Activated CD8-positive, alpha-beta memory T cell treated with anti-CD3 and anti-CD28 coated beads, Interleukin-2, amount 50 U/mL, for 4 hours (primary cell): ENCODE measurements at regions not wholly inside any gene's neighbourhood (a gene's known extent, or its start where the extent isn't known, plus 50 kb on each side); places are given as distances from the start of the nearest gene placed in this dataset.
"Not testable (repeated sequence)": the region's sequence is repeated elsewhere in the genome, so short reads cannot be mapped to it uniquely, and the experiment has no call there.

Experiments
- DNase-seq: peaks from one replicate; pipeline ENCODE4 v3.0.0-alpha.2; 2020

DNA sequence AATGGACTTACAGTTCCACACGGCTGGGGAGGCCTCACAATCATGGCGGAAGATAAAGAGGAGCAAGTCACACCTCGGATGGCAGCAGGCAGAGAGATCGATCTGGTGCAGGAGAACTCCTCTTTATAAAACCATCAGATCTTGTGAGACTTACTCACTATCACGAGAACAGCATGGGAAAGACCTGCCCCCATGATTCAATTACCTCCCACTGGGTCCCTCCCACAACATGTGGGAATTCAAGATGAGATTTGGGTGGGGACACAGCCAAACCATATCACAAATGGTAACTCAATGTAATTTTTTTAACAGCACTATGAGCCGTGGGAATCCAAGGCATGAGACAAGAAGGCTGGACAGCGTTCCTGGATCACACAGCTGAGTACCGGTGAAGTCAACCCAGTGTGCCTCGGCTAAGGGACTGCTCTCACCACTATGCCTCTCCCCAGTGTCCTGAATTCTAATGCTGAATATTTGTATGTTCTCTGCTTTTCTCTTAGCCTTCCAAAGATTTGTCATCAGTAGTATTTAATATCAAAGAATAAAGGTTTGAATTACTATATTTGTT lies 84.3 kb downstream of the IRS2 start:
- not testable (repeated sequence) for DNase-seq

DNA sequence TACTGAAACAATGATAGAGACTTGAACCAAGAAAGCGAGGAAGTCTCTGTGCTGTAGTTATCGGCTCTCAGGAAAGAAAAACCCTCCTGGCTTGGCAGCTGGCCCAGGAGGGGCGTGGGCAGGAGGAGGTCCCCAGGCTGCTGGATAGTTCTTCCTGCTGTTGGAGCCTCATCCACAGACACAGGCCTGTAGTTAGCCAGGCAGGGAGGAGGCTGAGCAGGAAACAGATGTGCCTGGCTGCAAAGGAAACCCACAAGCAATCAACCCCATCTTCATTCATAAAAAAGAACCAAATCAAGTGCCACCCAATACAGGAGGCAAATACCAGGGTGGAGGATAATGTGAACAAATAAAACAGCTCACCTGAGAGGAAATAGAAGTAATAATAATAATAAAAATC lies 86.2 kb downstream of the IRS2 start:
- no peak for DNase-seq

DNA sequence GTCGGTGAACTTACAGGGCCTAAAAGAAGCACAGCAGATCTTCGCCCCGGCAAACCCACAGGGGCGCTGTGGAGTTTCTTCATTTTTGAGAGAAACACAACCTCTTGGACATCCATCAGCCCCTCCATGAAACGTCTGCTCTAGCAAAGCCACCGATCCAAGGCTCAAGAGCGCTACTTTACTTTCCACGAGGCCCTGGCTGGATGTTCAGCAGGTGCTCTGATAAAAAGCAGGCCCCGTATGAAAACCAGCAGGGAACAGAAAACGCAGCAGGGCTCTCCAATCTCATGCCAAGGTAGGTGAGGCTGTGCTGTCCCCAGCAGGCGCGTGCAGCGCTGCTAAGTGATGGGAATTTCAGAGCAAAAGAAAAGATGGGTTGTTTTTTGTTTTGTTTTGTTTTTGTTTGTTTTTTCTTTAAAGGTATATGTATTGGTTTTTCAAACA lies 86.7 kb downstream of the IRS2 start:
- DNase-seq = no peak

DNA sequence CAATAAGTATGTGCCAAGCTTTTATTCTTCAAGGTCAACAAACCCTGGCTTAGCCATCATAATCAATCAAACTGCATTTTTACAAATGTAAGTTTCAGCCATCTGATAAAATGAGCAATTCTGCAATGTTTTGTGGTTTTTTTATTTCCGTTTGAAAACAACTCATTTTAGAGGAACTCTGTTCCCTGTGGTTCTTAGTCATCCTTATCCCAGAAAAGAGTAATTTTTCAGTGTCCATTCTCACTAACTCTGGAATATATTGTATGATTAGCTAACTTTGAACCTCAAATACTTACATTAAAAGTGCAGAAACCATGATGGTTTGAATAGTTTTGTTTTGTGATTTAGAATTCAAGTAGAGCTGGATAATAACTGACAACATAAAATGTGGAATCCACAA lies 87.6 kb downstream of the IRS2 start:
- no peak for DNase-seq

DNA sequence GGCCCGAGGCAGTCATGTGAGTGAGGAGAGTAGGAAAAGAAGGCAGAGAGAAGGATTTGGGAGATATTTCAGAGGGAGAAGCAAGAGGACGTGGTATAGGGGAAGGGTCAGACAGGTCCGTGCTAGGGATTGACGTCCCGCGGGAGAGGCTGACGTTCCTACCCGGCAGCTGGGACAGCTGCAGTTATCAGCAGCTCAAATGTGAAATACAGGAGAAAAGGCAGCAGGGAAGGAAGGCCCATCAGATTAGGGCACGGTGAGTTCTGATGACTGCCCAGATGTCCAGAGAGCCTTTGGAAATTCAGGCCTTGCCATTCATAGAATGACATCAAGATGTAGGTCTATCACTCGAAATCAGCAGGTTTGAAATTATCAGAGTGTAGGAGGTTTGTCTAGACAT lies 88.4 kb downstream of the IRS2 start:
- DNase-seq = no peak

DNA sequence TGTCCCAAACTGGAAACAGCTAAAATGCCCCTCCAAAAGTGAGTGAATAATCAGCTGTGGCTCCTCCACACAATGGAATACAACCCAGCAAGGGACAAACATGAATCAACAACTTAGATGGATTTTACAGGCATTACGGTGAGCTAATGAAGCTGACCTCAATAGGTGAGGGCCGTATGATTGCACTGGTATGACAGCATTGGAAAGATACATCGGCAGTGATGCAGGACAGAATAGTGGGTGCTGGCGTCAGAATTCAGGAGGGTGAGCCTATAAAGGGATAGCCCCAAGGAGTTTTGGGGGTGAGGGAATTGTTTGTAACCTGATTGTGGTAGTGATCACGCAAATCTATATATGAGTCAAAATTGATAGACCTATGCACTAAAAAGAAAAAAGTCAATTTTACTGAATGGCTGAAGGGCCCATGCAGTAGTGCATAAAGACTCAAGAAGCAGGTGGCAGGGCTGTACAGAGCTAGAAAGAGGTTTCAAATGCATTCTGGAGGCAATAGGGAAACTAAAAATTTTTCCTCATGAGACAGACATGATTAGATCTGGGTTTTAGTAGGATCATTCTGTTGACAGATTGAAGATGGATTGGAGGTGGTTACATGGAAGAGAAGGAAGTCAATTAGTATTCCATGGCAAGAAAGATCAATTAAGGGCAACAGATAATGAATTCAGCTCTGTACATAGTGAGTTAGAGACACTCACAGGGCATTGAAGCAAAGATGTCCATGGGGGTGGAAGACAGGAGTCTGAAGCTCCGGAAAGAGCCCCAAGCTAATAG lies 90.8 kb downstream of the IRS2 start:
- no peak for DNase-seq

DNA sequence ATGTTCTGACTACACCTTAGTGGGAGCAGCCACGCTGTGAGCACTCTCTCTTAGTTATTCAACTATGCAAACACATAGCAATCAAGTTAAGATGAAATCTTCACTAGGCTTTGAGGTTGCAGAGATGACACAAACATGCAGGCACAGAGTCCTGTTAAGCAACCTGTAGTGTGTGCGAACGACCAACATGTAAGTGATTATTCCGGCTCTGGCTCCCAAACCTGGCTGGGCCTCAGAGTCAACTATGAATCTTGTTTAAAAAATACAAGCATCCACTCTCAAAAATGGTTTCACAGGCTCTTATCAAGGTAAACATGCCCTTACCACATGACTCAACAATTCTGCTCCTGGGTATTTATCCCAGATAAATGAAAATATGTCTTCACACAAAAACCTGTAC lies 91.4 kb downstream of the IRS2 start:
- no peak for DNase-seq

DNA sequence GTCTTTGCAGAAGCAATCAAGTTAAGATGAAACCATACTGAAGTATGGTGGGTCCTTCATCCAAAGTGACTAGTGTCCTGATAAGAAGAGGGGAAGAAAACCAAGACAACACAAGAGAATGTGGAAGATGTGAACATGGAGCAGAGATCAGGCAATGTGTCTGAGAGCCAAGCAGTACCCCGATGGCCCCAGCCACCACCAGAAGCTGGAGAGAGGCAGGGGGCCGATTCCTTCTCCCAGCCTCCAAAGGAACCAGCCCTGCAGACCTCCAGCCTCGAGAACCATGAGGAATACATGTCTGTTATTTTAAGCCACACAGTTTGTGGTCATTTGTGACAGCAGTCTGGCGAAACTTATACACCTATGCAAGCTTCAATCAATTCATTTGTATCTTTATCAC lies 93.2 kb downstream of the IRS2 start:
- no peak for DNase-seq

DNA sequence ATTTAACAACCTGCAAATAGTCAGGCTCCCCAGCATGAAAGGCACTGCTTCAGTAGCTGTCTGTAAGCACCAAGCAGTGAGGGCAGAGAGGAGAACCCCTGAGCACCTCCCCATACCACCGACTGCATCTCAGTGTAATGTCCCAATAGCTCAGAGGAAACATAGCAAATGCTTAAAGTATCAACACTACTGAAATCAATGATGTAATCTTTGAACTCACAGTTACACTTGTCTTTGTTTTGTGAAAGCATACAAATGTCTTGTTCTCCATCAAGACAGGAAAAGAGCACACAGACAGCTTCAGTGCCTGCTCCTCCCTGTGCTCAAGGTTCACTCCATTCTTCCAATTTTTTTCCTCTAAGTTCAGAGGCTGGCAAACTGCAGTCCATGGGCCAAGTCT lies 94.7 kb downstream of the IRS2 start:
- no peak for DNase-seq

DNA sequence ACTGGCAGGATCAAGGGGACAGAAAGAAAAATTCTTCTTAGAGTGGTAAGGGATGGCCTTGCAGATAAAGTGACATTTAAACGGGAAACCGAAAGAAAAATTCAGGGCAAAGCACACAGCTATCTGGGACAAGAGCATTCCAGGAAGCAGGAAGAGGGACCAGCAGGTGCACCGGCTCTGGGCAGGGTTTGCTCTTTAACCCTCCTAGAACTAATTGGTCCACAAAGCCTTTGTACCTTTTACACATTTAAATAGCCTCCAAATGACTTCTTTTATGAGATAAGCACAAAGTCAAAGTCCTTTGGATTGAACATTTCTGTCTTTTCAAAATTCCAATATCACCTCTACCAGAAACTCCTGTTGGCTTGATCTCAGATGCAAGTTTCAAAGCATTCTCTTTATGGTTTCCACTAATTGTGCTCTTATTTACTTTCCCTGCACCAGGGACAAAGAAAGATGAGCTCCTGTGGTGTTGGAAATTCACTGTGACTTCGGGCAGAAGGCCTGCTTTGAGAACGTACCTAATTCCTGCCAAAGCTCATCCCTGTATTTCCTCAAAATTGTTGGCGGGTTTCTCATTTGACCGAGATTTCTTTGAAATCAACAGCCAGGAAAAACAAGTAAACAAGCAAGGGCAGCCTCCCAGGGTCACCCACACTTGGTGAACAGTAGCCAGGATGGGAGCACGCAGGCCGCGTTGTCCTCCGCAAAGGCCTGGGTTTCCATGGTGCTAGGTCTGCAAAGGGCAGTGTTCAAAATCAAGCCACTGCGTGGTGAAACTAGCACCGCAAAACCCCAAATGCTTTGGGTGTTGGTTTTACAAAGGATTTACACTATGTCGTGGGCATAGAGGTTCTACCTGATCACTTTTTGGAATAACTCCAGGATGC lies 98.6 kb downstream of the IRS2 start:
- DNase-seq = no peak

DNA sequence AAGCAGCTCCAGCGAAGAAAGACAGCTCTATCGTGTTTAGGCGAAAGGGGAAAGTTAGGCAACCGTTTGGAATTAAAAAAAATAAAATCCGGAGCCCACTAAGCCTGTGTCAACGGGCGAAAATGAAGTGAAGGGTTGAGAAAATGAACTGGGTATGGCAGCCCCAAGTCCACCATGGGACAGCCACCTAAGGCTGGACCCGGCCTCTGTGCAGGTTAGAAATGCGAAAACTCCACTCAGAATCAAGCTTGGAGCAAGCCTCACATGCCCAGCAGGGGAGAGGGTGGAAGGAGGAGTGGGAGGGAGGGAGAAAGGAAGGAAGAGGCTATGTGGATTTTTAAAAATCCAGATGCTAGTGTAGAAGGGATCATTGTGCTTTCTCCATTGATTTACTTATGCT lies 101.2 kb downstream of the IRS2 start:
- no peak for DNase-seq

DNA sequence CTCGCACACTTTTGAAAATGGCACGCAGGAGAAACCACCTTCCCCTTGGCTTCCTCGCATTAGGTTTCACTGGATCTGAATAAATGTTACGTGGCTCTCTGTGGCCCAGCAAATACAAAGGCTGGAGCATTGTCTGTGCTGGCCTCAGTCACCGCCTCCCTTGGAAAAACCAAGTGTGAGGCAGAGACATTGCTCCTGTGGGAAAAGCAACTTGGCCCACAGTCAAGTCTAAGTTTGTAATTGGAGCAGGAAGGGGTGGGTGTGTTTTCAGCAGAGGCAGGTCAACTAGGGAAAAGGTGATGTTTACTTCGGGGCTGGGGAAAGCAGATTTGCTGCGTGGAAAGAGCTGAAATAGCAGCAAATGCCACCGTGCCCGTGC lies 101.6 kb downstream of the IRS2 start:
- DNase-seq = no peak

DNA sequence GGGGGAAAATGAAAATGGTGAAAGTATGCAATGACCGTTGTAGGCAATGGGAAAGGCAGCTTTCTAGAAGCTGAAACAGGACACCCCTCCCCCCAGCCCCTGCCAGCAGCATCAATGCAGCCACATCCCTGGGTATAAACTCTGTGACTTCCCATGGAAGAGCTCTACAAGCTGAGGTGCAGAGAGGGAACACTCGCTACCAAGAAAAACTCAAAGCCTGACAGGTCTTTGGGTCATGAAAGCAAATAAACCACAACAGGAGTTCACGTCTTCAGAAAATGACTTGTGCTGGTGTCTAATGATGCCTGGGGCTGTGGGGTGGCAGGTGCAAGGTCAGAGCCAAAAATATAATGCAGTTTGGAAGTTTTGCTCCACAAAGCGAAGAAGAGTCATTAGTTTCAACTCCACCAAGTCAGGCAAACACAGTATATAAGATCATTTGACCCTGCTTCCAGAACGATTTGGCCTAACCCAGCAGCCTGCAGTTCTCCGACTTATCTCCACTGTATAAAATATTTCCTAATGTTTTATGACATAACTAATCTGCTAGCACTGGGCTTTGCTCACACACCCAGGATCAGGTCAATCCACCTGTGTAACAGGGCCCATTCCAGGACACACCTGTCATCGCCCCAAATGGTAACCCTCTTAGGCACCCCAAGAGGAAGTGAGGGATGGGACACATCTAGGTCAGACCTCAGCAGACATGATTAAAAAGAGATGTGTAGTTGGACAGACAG lies 102.1 kb downstream of the IRS2 start:
- DNase-seq = no peak

DNA sequence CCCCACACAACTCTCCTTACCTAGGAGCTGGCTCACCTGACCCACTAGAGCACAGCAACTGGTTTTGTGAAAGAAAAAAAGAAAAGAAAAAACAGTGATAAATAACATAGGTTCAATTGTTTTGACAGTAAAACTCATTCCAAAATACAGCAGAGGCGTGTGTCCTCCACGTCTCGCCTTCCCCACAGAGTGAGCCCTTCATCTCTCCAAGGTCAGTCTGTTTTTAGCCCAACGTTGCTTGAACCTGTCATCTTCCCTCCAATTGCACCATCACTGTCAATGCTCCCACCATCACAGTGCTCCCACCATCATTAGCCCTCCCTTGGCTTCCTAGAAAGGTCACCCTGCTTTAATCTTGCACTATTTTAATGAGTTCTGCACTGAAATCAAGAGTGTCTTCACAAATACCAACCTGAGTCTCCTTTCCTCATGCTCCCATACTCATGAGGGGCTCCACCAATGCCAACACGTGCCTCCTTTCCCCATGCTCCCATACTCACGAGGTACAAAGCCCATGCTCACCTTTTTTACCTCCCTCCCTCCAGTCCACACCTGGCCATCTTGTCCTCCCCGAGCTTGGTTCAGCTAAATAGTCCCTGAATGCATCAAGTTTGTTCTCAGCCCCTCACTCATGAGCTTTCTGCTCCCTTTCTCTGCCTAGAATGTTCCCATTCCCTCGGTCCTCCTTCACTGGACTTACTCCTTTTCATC lies 103.7 kb downstream of the IRS2 start:
- no peak for DNase-seq

DNA sequence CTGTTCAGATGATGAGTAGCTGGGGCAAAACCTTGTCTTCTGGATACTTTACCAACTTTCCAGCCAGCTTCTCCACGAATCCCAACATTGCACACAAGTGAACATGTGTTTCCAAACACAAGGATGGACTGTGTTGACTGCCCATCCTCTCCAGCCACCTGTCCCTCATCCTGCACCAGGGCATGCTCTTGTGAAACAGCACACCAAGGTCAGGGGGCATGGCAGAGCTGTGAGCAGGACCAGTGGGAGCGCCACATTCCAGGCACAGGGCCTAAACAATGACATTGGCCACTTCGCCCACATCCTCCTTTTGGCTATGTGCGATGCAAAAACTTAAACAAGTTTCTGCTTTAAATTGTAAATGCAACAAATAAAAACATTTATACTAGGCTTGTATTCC lies 105.5 kb downstream of the IRS2 start:
- DNase-seq = no peak

DNA sequence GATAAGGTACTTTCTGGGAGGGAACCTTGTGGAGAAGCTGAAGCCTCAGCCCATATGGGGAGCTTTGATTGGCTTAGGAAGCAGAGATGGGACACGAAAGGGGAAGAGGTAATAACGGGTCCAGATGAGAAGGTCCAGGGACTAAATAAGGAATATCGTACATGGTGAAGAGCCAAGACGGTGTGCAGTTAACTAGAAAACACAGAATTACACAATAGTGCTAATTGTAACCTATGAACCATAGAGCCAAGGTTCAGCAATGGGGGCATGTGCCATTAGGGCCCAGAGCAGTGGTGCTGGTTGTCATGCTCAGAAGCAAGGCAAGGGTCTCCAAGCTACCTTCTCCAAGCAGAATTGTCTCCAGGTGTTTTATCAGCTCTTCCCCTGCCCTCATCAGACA lies 106.1 kb downstream of the IRS2 start:
- DNase-seq = no peak

DNA sequence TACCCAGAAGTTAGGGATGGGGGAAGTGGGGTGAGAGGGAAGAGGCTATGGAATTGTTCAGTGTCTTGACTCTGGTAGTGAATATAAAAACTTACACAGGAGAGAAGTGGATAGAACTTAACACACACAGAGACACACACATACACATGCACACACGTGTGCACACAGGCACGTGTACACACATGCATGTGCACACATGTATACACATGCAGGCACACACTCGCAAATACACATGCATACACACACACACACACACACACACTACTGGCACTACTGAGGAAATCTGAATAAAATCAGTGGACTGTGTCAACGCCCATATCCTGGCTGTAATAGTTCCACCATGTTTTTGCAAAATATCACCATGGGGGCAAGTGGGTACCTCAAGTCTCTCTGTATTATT lies 107.9 kb downstream of the IRS2 start:
- no peak for DNase-seq

DNA sequence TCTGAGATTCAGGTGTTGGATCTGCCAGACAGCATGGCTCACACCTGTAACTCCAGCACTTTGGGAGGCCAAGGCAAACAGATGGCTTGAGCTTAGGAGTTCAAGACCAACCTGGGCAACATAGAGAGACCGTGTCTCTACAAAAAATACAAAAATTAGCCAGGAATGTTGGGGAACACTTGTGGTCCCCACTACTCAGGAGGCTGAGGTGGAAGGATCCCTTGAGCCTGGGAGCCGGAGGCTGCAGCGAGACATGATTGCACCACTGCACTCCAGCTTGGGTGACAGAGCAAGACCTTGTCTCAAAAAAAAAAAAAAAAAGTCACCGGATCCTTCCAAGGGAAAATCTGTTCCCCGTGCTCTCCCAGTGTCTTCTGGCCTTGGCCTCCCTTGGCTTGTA lies 109.2 kb downstream of the IRS2 start:
- DNase-seq = no peak

DNA sequence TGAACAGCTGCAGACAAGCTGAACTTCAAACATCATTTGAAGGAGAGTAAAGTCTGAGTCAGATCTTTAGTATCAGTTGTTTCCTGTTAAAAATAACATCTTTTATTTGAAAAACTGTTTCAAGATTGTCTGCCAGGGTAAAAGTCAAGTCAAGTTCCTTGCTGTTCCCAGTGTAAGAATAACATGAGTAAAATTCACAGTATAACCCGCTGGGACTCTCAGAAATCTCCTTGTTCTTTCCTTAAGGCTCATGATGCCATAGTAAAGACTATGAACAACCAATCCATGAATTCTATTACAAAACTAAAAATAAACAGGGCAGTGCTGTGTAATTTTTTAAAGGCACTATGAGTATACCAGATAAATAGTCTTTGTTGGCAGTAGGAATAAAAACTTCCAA lies 112.9 kb downstream of the IRS2 start:
- DNase-seq = no peak

DNA sequence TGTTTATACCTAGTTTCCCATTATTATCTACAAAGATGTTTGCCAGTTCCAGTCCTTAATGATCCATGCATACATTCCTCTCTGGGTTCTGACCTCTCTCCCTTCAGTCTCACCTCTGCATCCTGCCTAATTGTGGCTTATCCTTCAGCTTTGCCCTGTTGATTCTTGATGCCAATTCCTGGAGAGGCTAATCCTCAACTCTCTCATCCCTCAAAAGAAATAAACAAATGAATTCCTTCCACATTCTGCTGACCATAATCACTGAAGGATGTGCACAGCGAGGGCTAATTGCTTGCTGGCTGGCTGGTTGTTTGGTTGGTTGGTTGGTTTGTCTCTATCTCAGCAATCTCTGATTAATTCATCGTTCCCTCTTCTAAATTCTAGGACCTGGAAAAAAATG lies 113.8 kb downstream of the IRS2 start:
- no peak for DNase-seq

DNA sequence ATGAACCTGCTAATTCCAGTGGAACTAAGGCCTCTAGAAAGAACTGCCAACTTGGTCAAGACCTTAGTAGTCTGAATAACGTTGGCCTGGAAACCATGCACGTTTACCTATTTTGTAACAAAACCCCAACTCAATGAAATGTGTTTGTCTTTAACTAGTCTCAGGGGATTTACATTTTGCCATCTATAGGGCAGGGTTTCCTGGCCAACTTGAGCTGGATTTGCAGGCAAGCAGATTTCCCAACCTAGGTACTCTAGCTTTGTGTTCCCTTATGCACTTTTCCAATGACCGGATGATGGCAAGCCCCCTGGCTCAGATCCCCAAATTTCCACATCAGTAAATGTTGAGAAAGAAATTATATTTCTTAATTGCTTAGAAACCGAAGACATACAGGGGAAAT lies 114.5 kb downstream of the IRS2 start:
- no peak for DNase-seq

DNA sequence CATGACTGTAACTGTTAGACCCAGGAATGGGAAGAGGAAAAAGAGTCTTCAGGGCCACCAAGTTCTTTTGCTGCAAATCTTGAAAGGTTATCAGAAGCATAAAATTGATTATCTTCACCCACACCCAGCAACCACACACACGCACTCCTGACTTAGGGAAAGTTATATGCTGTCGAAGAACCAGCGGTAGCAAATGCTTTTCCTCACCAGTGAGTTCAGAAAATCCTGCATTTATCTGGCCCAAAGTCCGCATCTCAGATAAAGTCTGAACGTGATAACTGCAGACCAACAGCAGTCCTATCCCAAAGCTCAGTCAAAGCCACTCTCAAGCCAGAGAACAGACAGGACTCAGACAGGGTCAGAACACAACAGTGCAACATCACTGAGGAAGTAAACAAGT lies 115.6 kb downstream of the IRS2 start:
- no peak for DNase-seq

DNA sequence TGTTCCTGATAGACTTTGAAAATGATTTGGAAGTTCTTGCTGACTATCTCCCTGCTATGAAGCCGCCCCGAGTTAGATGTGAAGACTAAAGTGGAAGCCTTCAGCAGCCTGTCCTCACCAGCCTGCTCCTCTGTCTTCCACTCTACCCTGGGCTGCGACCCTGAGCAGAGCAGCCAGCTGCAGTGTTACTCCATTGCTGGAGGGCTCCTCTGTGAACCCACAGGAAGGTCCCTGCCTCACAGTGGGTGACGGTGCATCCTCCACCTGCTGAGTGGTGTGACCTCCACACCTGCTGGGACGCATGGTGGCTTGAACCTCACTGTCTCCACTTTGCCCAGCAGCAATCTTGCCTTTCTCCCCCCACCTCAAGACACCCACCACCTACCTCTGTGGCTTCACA lies 116.4 kb downstream of the IRS2 start:
- no peak for DNase-seq
